H1 (cell line): ENCODE measurements at regions not wholly inside any gene's neighbourhood (a gene's known extent, or its start where the extent isn't known, plus 50 kb on each side); places are given as distances from the start of the nearest gene placed in this dataset.

Experiments used
- ATF2 ChIP-seq: IDR thresholded peaks from 2 replicates; pipeline ENCODE4 v1.6.1; 2012; ENCODE audit warnings: low read length, inconsistent platforms
- HDAC2 ChIP-seq, 2 experiments: fragments of 300-600 bp in 1 of 2; sonication (generic) in 1 of 2; IDR thresholded peaks; 2 replicates each; pipeline ENCODE4 v1.6.1; 2011 to 2012; ENCODE audit warnings: low read depth in 2 of 2, low read length in 2 of 2, mild to moderate bottlenecking in 2 of 2, moderate library complexity in 2 of 2, borderline replicate concordance in 1 of 2, inconsistent platforms in 1 of 2
- JUN ChIP-seq: IDR thresholded peaks from 2 replicates; pipeline ENCODE4 v1.6.1; 2011; ENCODE audit warnings: low read depth, mild to moderate bottlenecking, improper control_type of control experiment, low read length
- TAF1 ChIP-seq: IDR thresholded peaks from 2 replicates; pipeline ENCODE4 v1.6.1; 2011; ENCODE audit warnings: mild to moderate bottlenecking, low read depth, low read length
- TBP ChIP-seq: IDR thresholded peaks from 2 replicates; pipeline ENCODE4 v1.6.1; 2011; ENCODE audit warnings: low read depth, low read length, improper control_type of control experiment
- TCF12 ChIP-seq: IDR thresholded peaks from 2 replicates; pipeline ENCODE4 v1.6.1; 2011; ENCODE audit warnings: low read depth, mild to moderate bottlenecking, low read length
- TEAD4 ChIP-seq: IDR thresholded peaks from 2 replicates; pipeline ENCODE4 v1.6.1; 2012; ENCODE audit warnings: low read depth, low read length, inconsistent platforms, mixed read lengths

DNA sequence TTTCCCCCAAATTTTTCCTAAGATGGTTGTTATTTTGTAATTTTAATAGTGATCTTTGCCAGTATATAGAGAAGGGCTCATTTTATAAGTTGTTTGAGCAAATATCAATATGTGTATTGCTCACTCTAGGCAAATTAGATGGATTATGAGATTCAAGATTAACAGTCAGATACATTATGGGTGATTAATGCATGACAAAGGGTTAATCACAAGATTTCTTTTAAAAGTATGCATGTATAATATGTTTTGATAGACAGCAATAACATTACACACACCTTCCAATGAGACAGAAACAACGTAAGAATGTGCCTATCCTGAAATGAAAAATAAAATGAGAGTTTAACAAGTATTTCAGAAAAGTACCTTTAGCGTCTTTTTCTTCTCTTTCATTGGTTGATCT is 547.6 kb upstream of the AGTR1 start (continued):
- TF ChIP-seq ATF2 = no peak
- TF ChIP-seq TEAD4 = no peak
- TF ChIP-seq TAF1 = no peak
- TF ChIP-seq TCF12 = no peak
- no peak for TF ChIP-seq TBP
- no peak for TF ChIP-seq JUN
- TF ChIP-seq HDAC2 (IDR thresholded peaks at IDR 0.05; ENCODE audit: borderline replicate concordance in 1 of 2, low read depth in 2 of 2, low read length in 2 of 2) = no peak
